Fibroblast of mammary gland (primary cell): ENCODE measurements at regions not wholly inside any gene's neighbourhood (a gene's known extent, or its start where the extent isn't known, plus 50 kb on each side); places are given as distances from the start of the nearest gene placed in this dataset.

ENCODE experiments used
- DNase-seq: peaks from one replicate; pipeline ENCODE4 v3.0.0-alpha.2; 2010; ENCODE audit warnings: low read depth
- H3K4me3 ChIP-seq: 2 replicates; pipeline ENCODE4 v1.5.1; 2011; ENCODE audit warnings: low read depth, mild to moderate bottlenecking, low read length, moderate library complexity; ENCODE audit not compliant: control insufficient read depth
- TF ChIP-seq, protein P1 (sequence below): conservative IDR thresholded peaks from 2 replicates; pipeline ENCODE4 v1.5.1; 2011; ENCODE audit warnings: low read depth, low read length, inconsistent platforms; ENCODE audit not compliant: control insufficient read depth, insufficient read depth

GRCh38 chr15:93459396-93459795 is 370.4 kb upstream of the RGMA start:
- TF ChIP-seq, protein P1, sequence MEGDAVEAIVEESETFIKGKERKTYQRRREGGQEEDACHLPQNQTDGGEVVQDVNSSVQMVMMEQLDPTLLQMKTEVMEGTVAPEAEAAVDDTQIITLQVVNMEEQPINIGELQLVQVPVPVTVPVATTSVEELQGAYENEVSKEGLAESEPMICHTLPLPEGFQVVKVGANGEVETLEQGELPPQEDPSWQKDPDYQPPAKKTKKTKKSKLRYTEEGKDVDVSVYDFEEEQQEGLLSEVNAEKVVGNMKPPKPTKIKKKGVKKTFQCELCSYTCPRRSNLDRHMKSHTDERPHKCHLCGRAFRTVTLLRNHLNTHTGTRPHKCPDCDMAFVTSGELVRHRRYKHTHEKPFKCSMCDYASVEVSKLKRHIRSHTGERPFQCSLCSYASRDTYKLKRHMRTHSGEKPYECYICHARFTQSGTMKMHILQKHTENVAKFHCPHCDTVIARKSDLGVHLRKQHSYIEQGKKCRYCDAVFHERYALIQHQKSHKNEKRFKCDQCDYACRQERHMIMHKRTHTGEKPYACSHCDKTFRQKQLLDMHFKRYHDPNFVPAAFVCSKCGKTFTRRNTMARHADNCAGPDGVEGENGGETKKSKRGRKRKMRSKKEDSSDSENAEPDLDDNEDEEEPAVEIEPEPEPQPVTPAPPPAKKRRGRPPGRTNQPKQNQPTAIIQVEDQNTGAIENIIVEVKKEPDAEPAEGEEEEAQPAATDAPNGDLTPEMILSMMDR: no peak
- no peak for DNase-seq

DNA sequence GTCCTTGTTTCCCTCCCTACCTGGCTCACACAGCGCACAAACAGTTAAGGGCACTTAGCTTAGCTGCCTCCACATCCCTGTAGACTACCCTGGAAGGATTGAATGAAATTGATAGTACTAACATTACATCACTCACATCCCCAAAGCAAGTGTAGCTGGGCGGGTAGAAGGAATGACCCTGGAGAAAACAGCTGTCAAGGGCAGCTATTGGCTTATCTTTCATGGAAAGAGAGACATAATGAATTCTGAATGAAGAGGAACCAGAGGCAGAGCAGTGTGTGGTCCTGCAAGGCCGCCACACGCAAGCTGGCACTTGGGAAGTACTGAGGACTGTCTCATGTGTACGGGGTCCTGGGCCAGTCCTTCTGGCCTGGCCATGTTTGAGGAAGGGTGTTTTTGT is 369.6 kb upstream of the RGMA start:
- TF ChIP-seq, protein P1: no peak
- no peak for DNase-seq
- H3K4me3 ChIP-seq: no peak overlapping the region

More at GRCh38 chr15:93459396-93459795, 370.4 kb upstream of the RGMA start:
- no peak overlapping the region for H3K4me3 ChIP-seq

DNA sequence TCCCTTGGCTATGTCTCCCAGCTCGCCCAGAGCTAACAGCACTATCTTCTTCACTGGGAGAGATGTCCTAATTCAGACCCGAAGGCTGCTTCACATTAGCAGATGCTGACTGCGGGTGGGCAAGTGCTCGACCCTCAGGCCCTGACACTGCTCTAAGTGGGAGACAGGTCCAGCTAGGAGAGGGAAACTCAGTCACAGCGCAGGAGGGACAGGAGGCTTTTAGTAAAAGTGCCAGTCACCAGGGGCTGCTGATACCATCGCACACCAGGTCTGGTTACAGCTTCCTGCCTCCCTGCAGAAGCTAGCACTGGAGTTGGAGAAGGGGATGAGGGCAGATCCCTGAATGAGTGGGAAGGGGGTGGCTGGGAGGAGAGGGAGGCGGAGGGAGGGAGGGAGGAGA is 365.8 kb upstream of the RGMA start:
- TF ChIP-seq, protein P1: no peak
- no peak for DNase-seq

GRCh38 chr15:93452537-93453211 is 363.7 kb upstream of the RGMA start:
- no peak for DNase-seq
- no peak overlapping the region for H3K4me3 ChIP-seq
- TF ChIP-seq, protein P1: no peak

More for the DNA sequence above, 365.8 kb upstream of the RGMA start:
- H3K4me3 ChIP-seq: no peak overlapping the region

DNA sequence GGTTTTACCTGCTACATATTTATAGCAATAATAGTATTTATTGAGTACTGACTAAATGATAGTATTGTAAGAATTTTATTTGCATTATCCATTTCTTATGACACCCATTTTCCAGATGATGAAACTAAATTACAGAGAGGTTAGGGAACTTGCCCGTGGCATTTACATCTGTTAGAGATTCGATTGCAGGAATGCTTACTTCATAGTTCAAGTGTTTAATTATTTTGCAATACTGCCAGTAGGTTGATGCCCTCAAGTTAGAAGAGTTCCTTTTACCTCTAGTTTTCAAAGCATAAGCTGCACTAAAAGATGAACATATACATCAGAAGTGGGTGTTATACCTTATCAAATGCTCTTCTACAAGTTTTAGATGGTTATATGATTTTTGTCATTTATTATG is 362.8 kb upstream of the RGMA start:
- no peak overlapping the region for H3K4me3 ChIP-seq
- no peak for DNase-seq
- TF ChIP-seq, protein P1: no peak

GRCh38 chr15:93451265-93451664 is 362.3 kb upstream of the RGMA start:
- no peak overlapping the region for H3K4me3 ChIP-seq
- DNase-seq: no peak
- TF ChIP-seq, protein P1: no peak

GRCh38 chr15:93449798-93450197 is 360.8 kb upstream of the RGMA start:
- no peak overlapping the region for H3K4me3 ChIP-seq
- no peak for DNase-seq
- TF ChIP-seq, protein P1: no peak
